Breast epithelium (tissue), 3 donors: ENCODE measurements at regions not wholly inside any gene's neighbourhood (a gene's known extent, or its start where the extent isn't known, plus 50 kb on each side); places are given as distances from the start of the nearest gene placed in this dataset.

Experiments
- POLR2A ChIP-seq: fragments of 450-650 bp; IDR thresholded peaks from one replicate; pipeline ENCODE4 v1.6.1; 2016; ENCODE audit warnings: antibody characterized with exemption, mild to moderate bottlenecking, moderate library complexity
- POLR2AphosphoS5 ChIP-seq, 3 donors: sonication (generic); formaldehyde crosslinking; IDR thresholded peaks; one replicate each; pipeline ENCODE4 v1.6.1; 2017; ENCODE audit warnings: antibody characterized with exemption in 3 of 3
- TF ChIP-seq, protein P1 (sequence below), 3 donors: fragments of 450-650 bp; IDR thresholded peaks; one replicate each; pipeline ENCODE4 v1.5.1; 2016 to 2017; ENCODE audit warnings: antibody characterized with exemption in 3 of 3, mild to moderate bottlenecking in 3 of 3, moderate library complexity in 3 of 3

GRCh38 chr9:96088510-96088909 is 213.0 kb downstream of the ERCC6L2 start:
- TF ChIP-seq, protein P1, sequence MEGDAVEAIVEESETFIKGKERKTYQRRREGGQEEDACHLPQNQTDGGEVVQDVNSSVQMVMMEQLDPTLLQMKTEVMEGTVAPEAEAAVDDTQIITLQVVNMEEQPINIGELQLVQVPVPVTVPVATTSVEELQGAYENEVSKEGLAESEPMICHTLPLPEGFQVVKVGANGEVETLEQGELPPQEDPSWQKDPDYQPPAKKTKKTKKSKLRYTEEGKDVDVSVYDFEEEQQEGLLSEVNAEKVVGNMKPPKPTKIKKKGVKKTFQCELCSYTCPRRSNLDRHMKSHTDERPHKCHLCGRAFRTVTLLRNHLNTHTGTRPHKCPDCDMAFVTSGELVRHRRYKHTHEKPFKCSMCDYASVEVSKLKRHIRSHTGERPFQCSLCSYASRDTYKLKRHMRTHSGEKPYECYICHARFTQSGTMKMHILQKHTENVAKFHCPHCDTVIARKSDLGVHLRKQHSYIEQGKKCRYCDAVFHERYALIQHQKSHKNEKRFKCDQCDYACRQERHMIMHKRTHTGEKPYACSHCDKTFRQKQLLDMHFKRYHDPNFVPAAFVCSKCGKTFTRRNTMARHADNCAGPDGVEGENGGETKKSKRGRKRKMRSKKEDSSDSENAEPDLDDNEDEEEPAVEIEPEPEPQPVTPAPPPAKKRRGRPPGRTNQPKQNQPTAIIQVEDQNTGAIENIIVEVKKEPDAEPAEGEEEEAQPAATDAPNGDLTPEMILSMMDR (IDR thresholded peaks at IDR 0.05) = no peak
- TF ChIP-seq POLR2AphosphoS5 (IDR thresholded peaks at IDR 0.05) = no peak
- TF ChIP-seq POLR2A = no peak
